H9 (cell line): ENCODE measurements at regions not wholly inside any gene's neighbourhood (a gene's known extent, or its start where the extent isn't known, plus 50 kb on each side); places are given as distances from the start of the nearest gene placed in this dataset.

Experiments
- DNase-seq: peaks from one replicate; pipeline ENCODE4 v3.0.0-alpha.2; 2017
- H2AFZ ChIP-seq: one replicate; pipeline ENCODE4 v1.6.1; 2013; ENCODE audit warnings: mild to moderate bottlenecking, low read length, control low read depth, moderate library complexity
- H2AK5ac ChIP-seq: 2 replicates; pipeline ENCODE4 v1.6.1; 2013; ENCODE audit warnings: low read length, control low read depth, mixed read lengths; ENCODE audit not compliant: insufficient read length
- H2BK120ac ChIP-seq: one replicate; pipeline ENCODE4 v1.6.1; 2013; ENCODE audit warnings: low read depth, mild to moderate bottlenecking, low read length, control low read depth, inconsistent platforms; ENCODE audit not compliant: poor library complexity, severe bottlenecking
- H2BK12ac ChIP-seq: 2 replicates; pipeline ENCODE4 v1.6.1; 2013; ENCODE audit warnings: low read length, control low read depth, mixed read lengths, low read depth; ENCODE audit not compliant: insufficient read length
- H2BK15ac ChIP-seq: 2 replicates; pipeline ENCODE4 v1.6.1; 2013; ENCODE audit warnings: low read depth, low read length, control low read depth
- H2BK20ac ChIP-seq: one replicate; pipeline ENCODE4 v1.6.1; 2013; ENCODE audit warnings: low read depth, mild to moderate bottlenecking, low read length, control low read depth, inconsistent platforms; ENCODE audit not compliant: poor library complexity, severe bottlenecking
- H2BK5ac ChIP-seq: 2 replicates; pipeline ENCODE4 v1.6.1; 2013; ENCODE audit warnings: low read length, control low read depth, mixed read lengths; ENCODE audit not compliant: insufficient read length
- H3K14ac ChIP-seq: 2 replicates; pipeline ENCODE4 v1.6.1; 2013; ENCODE audit warnings: low read length, control low read depth; ENCODE audit not compliant: insufficient read depth
- H3K18ac ChIP-seq: 2 replicates; pipeline ENCODE4 v1.6.1; 2013; ENCODE audit warnings: low read depth, mild to moderate bottlenecking, mixed read lengths, low read length, control low read depth; ENCODE audit not compliant: insufficient read length
- H3K23ac ChIP-seq: 2 replicates; pipeline ENCODE4 v1.6.1; 2013; ENCODE audit warnings: low read length, control low read depth, mixed read lengths, low read depth; ENCODE audit not compliant: insufficient read length
- H3K23me2 ChIP-seq: 2 replicates; pipeline ENCODE4 v1.6.1; 2013; ENCODE audit warnings: low read depth, mild to moderate bottlenecking, mixed read lengths, low read length, control low read depth; ENCODE audit not compliant: insufficient read length, poor library complexity, severe bottlenecking
- H3K27ac ChIP-seq: 2 replicates; pipeline ENCODE4 v1.5.1; 2013; ENCODE audit warnings: low read length, control low read depth, mixed read lengths, low read depth; ENCODE audit not compliant: insufficient read length
- H3K27me3 ChIP-seq: 2 replicates; pipeline ENCODE4 v1.6.1; 2013; ENCODE audit warnings: low read length, control low read depth, inconsistent platforms; ENCODE audit not compliant: insufficient read depth
- H3K4ac ChIP-seq: 2 replicates; pipeline ENCODE4 v1.6.1; 2013; ENCODE audit warnings: low read depth, mild to moderate bottlenecking, control low read depth, inconsistent platforms, low read length, moderate library complexity
- H3K4me1 ChIP-seq: 2 replicates; pipeline ENCODE4 v1.6.1; 2013; ENCODE audit warnings: low read length, control low read depth, inconsistent platforms; ENCODE audit not compliant: insufficient read depth
- H3K4me2 ChIP-seq: 2 replicates; pipeline ENCODE4 v1.6.1; 2013; ENCODE audit warnings: low read length, control low read depth, mixed read lengths; ENCODE audit not compliant: insufficient read length, insufficient read depth
- H3K56ac ChIP-seq: 2 replicates; pipeline ENCODE4 v1.6.1; 2013; ENCODE audit warnings: low read depth, mild to moderate bottlenecking, mixed read lengths, low read length, control low read depth; ENCODE audit not compliant: insufficient read length
- H3K79me1 ChIP-seq: 2 replicates; pipeline ENCODE4 v1.6.1; 2013; ENCODE audit warnings: low read depth, mild to moderate bottlenecking, moderate library complexity, low read length, control low read depth, inconsistent platforms; ENCODE audit not compliant: insufficient read depth, poor library complexity, severe bottlenecking
- H3K79me2 ChIP-seq: 2 replicates; pipeline ENCODE4 v1.6.1; 2013; ENCODE audit warnings: low read length, control low read depth, inconsistent platforms; ENCODE audit not compliant: insufficient read depth
- H3K9ac ChIP-seq: 2 replicates; pipeline ENCODE4 v1.6.1; 2013; ENCODE audit warnings: low read length, control low read depth, mixed read lengths; ENCODE audit not compliant: insufficient read length; ENCODE audit errors: extremely low read depth
- H3K9me3 ChIP-seq: one replicate; pipeline ENCODE4 v1.6.1; 2013; ENCODE audit warnings: low read depth, low read length, inconsistent platforms; ENCODE audit not compliant: control insufficient read depth
- H3T11ph ChIP-seq: one replicate; pipeline ENCODE4 v1.6.1; 2013; ENCODE audit warnings: mild to moderate bottlenecking, low read length, control low read depth, inconsistent platforms
- H4K20me1 ChIP-seq: one replicate; pipeline ENCODE4 v1.6.1; 2013; ENCODE audit not compliant: control insufficient read depth, insufficient read length, insufficient read depth
- H4K5ac ChIP-seq: 2 replicates; pipeline ENCODE4 v1.6.1; 2013; ENCODE audit warnings: low read depth, mild to moderate bottlenecking, mixed read lengths, low read length, control low read depth; ENCODE audit not compliant: insufficient read length
- H4K8ac ChIP-seq: replicated peaks from 2 replicates; pipeline ENCODE4 v1.6.1; 2013; ENCODE audit warnings: low read length, control low read depth, mixed read lengths, low read depth; ENCODE audit not compliant: insufficient read length
- H4K91ac ChIP-seq: 2 replicates; pipeline ENCODE4 v1.6.1; 2013; ENCODE audit warnings: low read depth, mild to moderate bottlenecking, moderate library complexity, mixed read lengths, low read length, control low read depth; ENCODE audit not compliant: insufficient read length
- H3K27ac Mint-ChIP-seq, 3 experiments: 2 replicates in 2 of 3; 3 replicates in 1 of 3; pipeline ENCODE4 v1.8.0; 2020 to 2021; ENCODE audit warnings: mixed read lengths in 3 of 3, mild to moderate bottlenecking in 1 of 3, moderate library complexity in 1 of 3
- H3K27me3 Mint-ChIP-seq: 2 replicates; pipeline ENCODE4 v1.8.0; 2021; ENCODE audit warnings: low read depth, mild to moderate bottlenecking, moderate library complexity, mixed read lengths
- H3K36me3 Mint-ChIP-seq, 3 experiments: 2 replicates in 2 of 3; 3 replicates in 1 of 3; pipeline ENCODE4 v1.8.0; 2020 to 2021; ENCODE audit warnings: low read depth in 3 of 3, mixed read lengths in 3 of 3; ENCODE audit not compliant: insufficient read depth in 1 of 3
- H3K4me1 Mint-ChIP-seq, 2 experiments: 2 replicates each; pipeline ENCODE4 v1.8.0; 2020; ENCODE audit warnings: mixed read lengths in 2 of 2
- H3K4me3 Mint-ChIP-seq, 2 experiments: 2 replicates in 1 of 2; 3 replicates in 1 of 2; pipeline ENCODE4 v1.8.0; 2020 to 2021; ENCODE audit warnings: mild to moderate bottlenecking in 2 of 2, mixed read lengths in 2 of 2, moderate library complexity in 1 of 2
- H3K9me3 Mint-ChIP-seq, 2 experiments: 2 replicates in 1 of 2; 3 replicates in 1 of 2; pipeline ENCODE4 v1.8.0; 2020; ENCODE audit warnings: mild to moderate bottlenecking in 2 of 2, mixed read lengths in 2 of 2, moderate library complexity in 1 of 2
- WGBS: extraction: QIAGEN DNeasy Blood & Tissue Kit; methylation state at CpG from one replicate; pipeline ENCODE4 v1.1.7; 2013; ENCODE audit warnings: missing lambda C conversion rate, low lambda C conversion rate, mixed read lengths; ENCODE audit not compliant: insufficient read length; ENCODE audit errors: extremely low coverage; 5-methylcytosine and 5-hydroxymethylcytosine counted together
- TF ChIP-seq, protein P1 (sequence below): fragments of 200-600 bp; sonication (generic); conservative IDR thresholded peaks from 3 replicates; pipeline ENCODE4 v1.8.0; 2021; ENCODE audit warnings: antibody characterized with exemption, mild to moderate bottlenecking

DNA sequence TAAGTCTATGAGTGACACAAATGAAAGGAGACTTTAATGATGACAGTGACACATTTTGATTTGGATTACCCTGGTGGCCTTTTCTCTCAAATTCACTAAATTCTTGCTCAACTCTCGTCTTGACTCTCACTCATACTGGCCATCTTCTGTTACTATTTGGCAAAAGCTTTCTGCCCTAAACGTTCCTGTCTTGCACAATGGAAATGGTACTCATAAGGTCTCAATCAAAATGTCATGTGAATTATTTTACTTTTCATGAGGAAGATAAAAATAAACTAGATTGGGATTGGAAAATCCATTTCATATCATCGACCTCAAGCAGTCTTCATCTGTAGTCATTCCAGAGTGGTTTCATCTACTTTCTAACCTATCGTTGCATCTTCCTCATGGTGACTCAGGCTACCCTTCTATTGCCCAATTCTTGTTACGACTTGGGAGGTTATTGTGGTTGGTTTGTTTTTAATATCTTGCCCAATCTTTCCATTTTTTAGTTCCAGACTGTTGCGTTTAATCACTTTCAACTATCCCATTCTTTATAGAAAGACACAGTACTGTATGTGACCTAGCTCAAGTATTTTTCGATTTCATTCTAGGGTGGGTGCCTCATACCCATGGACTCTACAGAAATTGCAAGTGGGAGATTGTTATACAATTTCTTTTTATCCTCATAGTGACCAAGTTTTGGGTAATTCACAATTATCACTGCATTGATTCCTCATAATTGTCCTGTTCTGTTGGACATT, 317.2 kb upstream of the KCNJ16 start:
- no peak overlapping the region for H2AK5ac ChIP-seq
- no peaks in the 10 kb centered on the region for H3K9me3 ChIP-seq
- no peak overlapping the region for H3K9ac ChIP-seq
- Mint-ChIP-seq H3K9me3 (no peaks in the 10 kb centered on the region), H3K36me3 (no peaks in the 10 kb centered on the region), H3K4me3 (no peak overlapping the region), H3K27me3 (no peaks in the 10 kb centered on the region), H3K4me1 (peaks cover 9 to 10% of the 10 kb centered on the region in 2 experiments), H3K27ac (no peak overlapping the region)
- H3K27me3 ChIP-seq = no peaks in the 10 kb centered on the region
- no peak overlapping the region for H2BK5ac ChIP-seq
- no peak overlapping the region for H3K18ac ChIP-seq
- no peak overlapping the region for H3K4me2 ChIP-seq
- no peaks in the 10 kb centered on the region for H3K79me1 ChIP-seq
- H3K14ac ChIP-seq = no peak overlapping the region
- no peak overlapping the region for H3K23ac ChIP-seq
- H3K56ac ChIP-seq = no peak overlapping the region
- H2BK15ac ChIP-seq = no peak overlapping the region
- no peak overlapping the region for H2BK20ac ChIP-seq
- no peak overlapping the region for H2BK12ac ChIP-seq
- no peak overlapping the region for H3T11ph ChIP-seq
- no peak overlapping the region for H4K8ac ChIP-seq
- H3K27ac ChIP-seq = no peak overlapping the region
- no CpG with 5 or more reads among the region's 7 CpGs for WGBS
- no peak for DNase-seq
- no peak overlapping the region for H4K91ac ChIP-seq
- no peaks in the 10 kb centered on the region for H3K4me1 ChIP-seq
- TF ChIP-seq, protein P1, sequence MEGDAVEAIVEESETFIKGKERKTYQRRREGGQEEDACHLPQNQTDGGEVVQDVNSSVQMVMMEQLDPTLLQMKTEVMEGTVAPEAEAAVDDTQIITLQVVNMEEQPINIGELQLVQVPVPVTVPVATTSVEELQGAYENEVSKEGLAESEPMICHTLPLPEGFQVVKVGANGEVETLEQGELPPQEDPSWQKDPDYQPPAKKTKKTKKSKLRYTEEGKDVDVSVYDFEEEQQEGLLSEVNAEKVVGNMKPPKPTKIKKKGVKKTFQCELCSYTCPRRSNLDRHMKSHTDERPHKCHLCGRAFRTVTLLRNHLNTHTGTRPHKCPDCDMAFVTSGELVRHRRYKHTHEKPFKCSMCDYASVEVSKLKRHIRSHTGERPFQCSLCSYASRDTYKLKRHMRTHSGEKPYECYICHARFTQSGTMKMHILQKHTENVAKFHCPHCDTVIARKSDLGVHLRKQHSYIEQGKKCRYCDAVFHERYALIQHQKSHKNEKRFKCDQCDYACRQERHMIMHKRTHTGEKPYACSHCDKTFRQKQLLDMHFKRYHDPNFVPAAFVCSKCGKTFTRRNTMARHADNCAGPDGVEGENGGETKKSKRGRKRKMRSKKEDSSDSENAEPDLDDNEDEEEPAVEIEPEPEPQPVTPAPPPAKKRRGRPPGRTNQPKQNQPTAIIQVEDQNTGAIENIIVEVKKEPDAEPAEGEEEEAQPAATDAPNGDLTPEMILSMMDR = no peak
- H3K79me2 ChIP-seq = no peaks in the 10 kb centered on the region
- no peaks in the 10 kb centered on the region for H4K20me1 ChIP-seq
- H2BK120ac ChIP-seq = no peak overlapping the region
- no peaks in the 10 kb centered on the region for H3K23me2 ChIP-seq
- no peak overlapping the region for H4K5ac ChIP-seq
- H3K4ac ChIP-seq = no peak overlapping the region
- no peak overlapping the region for H2AFZ ChIP-seq
